ENCODE measurements at regions not wholly inside any gene's neighbourhood (a gene's known extent, or its start where the extent isn't known, plus 50 kb on each side); places are given as distances from the start of the nearest gene placed in this dataset.

GRCh38 chr9:108750661-108751215 is 105.0 kb downstream of the ACTL7B start:
- Histone ChIP-seq H3K4me3 (IDR thresholded peaks at IDR 0.05; ENCODE audit: insufficient read depth, low read depth, low read length) (no peak overlapping the region), H3K79me2 (ENCODE audit: insufficient read depth, low read depth) (no peaks in the 10 kb centered on the region), H2AFZ (ENCODE audit: low read depth) (no peak overlapping the region), H3K27me3 (ENCODE audit: insufficient read depth, low read depth) (no peaks in the 10 kb centered on the region), H4K20me1 (ENCODE audit: insufficient read depth) (no peaks in the 10 kb centered on the region), H3K36me3 (ENCODE audit: insufficient read depth) (no peaks in the 10 kb centered on the region), H3K4me2 (no peak overlapping the region), H3K4me1 (ENCODE audit: low read depth, poor library complexity, severe bottlenecking) (no peaks in the 10 kb centered on the region), H3K27ac (no peak overlapping the region), H3K9ac (no peak overlapping the region)
- no peak for TF ChIP-seq CTCF (conservative IDR thresholded peaks at IDR 0.05; ENCODE audit: low read depth, low read length)

GRCh38 chr9:108748776-108749175 is 107.0 kb downstream of the ACTL7B start:
- Histone ChIP-seq H3K4me1 (ENCODE audit: low read depth, poor library complexity, severe bottlenecking) (no peaks in the 10 kb centered on the region), H3K27me3 (ENCODE audit: insufficient read depth, low read depth) (no peaks in the 10 kb centered on the region), H3K36me3 (ENCODE audit: insufficient read depth) (no peaks in the 10 kb centered on the region), H2AFZ (ENCODE audit: low read depth) (no peak overlapping the region), H3K4me3 (IDR thresholded peaks at IDR 0.05; ENCODE audit: insufficient read depth, low read depth, low read length) (no peak overlapping the region), H3K9ac (no peak overlapping the region), H3K4me2 (no peak overlapping the region), H3K27ac (no peak overlapping the region), H4K20me1 (ENCODE audit: insufficient read depth) (no peaks in the 10 kb centered on the region), H3K79me2 (ENCODE audit: insufficient read depth, low read depth) (no peaks in the 10 kb centered on the region)
- no peak for TF ChIP-seq CTCF (conservative IDR thresholded peaks at IDR 0.05; ENCODE audit: low read depth, low read length)

GRCh38 chr9:108746864-108747263 is 108.9 kb downstream of the ACTL7B start:
- H3K36me3 ChIP-seq (ENCODE audit: insufficient read depth) = no peaks in the 10 kb centered on the region
- H3K4me3 ChIP-seq (IDR thresholded peaks at IDR 0.05; ENCODE audit: insufficient read depth, low read depth, low read length) = no peak overlapping the region
- H3K27ac ChIP-seq = no peak overlapping the region
- TF ChIP-seq CTCF (conservative IDR thresholded peaks at IDR 0.05; ENCODE audit: low read depth, low read length) = no peak
- no peaks in the 10 kb centered on the region for H3K79me2 ChIP-seq (ENCODE audit: insufficient read depth, low read depth)
- H3K9ac ChIP-seq = no peak overlapping the region
- H3K27me3 ChIP-seq (ENCODE audit: insufficient read depth, low read depth) = no peaks in the 10 kb centered on the region
- H4K20me1 ChIP-seq (ENCODE audit: insufficient read depth) = no peaks in the 10 kb centered on the region
- H2AFZ ChIP-seq (ENCODE audit: low read depth) = no peak overlapping the region
- H3K4me2 ChIP-seq = no peak overlapping the region
- no peaks in the 10 kb centered on the region for H3K4me1 ChIP-seq (ENCODE audit: low read depth, poor library complexity, severe bottlenecking)

GRCh38 chr9:108746001-108746400 is 109.8 kb downstream of the ACTL7B start:
- Histone ChIP-seq H3K27ac (no peak overlapping the region), H3K4me2 (no peak overlapping the region), H3K36me3 (ENCODE audit: insufficient read depth) (no peaks in the 10 kb centered on the region), H3K4me1 (ENCODE audit: low read depth, poor library complexity, severe bottlenecking) (no peaks in the 10 kb centered on the region), H3K4me3 (IDR thresholded peaks at IDR 0.05; ENCODE audit: insufficient read depth, low read depth, low read length) (no peak overlapping the region), H3K79me2 (ENCODE audit: insufficient read depth, low read depth) (no peaks in the 10 kb centered on the region), H2AFZ (ENCODE audit: low read depth) (no peak overlapping the region), H3K27me3 (ENCODE audit: insufficient read depth, low read depth) (no peaks in the 10 kb centered on the region), H3K9ac (no peak overlapping the region), H4K20me1 (ENCODE audit: insufficient read depth) (no peaks in the 10 kb centered on the region)
- no peak for TF ChIP-seq CTCF (conservative IDR thresholded peaks at IDR 0.05; ENCODE audit: low read depth, low read length)

Measured in KMS-11 (cell line).